Sigmoid colon (tissue), 4 donors: ENCODE measurements at regions not wholly inside any gene's neighbourhood (a gene's known extent, or its start where the extent isn't known, plus 50 kb on each side); places are given as distances from the start of the nearest gene placed in this dataset.

Experiments used
- EP300 ChIP-seq, 4 donors: sonication (generic); formaldehyde crosslinking; IDR thresholded peaks; one replicate each; pipeline ENCODE4 v1.6.1; 2017; ENCODE audit warnings: antibody characterized with exemption in 4 of 4
- POLR2A ChIP-seq, 2 donors: fragments of 450-650 bp; IDR thresholded peaks; one replicate each; pipeline ENCODE4 v1.6.1; 2016; ENCODE audit warnings: antibody characterized with exemption in 2 of 2, mild to moderate bottlenecking in 2 of 2, moderate library complexity in 2 of 2
- POLR2AphosphoS5 ChIP-seq, 4 donors: sonication (generic); formaldehyde crosslinking; IDR thresholded peaks; one replicate each; pipeline ENCODE4 v1.6.1; 2017; ENCODE audit warnings: antibody characterized with exemption in 4 of 4
- TF ChIP-seq, protein P1 (sequence below), 4 experiments: fragments of 450-650 bp in 3 of 4; fragments of 200-600 bp in 1 of 4; IDR thresholded peaks; one replicate each; pipeline ENCODE4 v1.5.1; 2016 to 2019; ENCODE audit warnings: antibody characterized with exemption in 4 of 4, mild to moderate bottlenecking in 3 of 4, moderate library complexity in 2 of 4

DNA sequence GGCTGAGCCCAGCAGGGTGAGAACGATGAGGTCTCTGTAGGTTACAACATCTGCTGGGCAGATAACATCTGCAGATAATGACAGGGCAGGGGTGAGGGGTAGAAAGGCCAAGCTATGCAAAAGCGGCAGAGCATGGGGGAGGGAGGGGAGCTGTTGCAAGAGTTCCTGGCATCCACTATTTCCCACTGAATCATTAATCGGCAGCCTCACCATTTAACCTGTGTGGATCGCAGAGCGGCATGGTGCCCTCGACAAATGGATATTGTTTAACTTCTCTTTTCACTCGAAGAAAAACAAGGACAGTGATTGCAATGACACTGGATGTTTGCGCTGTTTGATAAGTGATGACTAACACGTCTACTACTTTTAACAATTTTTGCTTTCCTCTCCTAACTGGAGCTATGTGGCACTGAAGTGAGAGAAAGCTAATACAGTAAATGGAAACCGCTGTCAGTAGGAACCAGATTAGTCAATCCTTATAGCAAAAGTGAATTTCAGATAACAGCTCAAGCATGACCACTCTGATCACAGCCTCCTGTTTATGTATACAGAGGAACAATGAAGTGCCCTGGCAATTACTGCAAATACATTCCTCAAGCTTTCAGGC is 381.5 kb downstream of the TFAP2A start:
- TF ChIP-seq EP300 (IDR thresholded peaks at IDR 0.05): no peak
- TF ChIP-seq, protein P1, sequence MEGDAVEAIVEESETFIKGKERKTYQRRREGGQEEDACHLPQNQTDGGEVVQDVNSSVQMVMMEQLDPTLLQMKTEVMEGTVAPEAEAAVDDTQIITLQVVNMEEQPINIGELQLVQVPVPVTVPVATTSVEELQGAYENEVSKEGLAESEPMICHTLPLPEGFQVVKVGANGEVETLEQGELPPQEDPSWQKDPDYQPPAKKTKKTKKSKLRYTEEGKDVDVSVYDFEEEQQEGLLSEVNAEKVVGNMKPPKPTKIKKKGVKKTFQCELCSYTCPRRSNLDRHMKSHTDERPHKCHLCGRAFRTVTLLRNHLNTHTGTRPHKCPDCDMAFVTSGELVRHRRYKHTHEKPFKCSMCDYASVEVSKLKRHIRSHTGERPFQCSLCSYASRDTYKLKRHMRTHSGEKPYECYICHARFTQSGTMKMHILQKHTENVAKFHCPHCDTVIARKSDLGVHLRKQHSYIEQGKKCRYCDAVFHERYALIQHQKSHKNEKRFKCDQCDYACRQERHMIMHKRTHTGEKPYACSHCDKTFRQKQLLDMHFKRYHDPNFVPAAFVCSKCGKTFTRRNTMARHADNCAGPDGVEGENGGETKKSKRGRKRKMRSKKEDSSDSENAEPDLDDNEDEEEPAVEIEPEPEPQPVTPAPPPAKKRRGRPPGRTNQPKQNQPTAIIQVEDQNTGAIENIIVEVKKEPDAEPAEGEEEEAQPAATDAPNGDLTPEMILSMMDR (IDR thresholded peaks at IDR 0.05): no peak
- TF ChIP-seq POLR2AphosphoS5 (IDR thresholded peaks at IDR 0.05): no peak
- TF ChIP-seq POLR2A (IDR thresholded peaks at IDR 0.05): no peak
